CD4-positive, alpha-beta T cell (primary cell): ENCODE measurements at regions not wholly inside any gene's neighbourhood (a gene's known extent, or its start where the extent isn't known, plus 50 kb on each side); places are given as distances from the start of the nearest gene placed in this dataset.
"Not testable (repeated sequence)": the region's sequence is repeated elsewhere in the genome, so short reads cannot be mapped to it uniquely, and the experiment has no call there.

ENCODE experiments used
- ATAC-seq: fragments of 200-7000 bp; cut with Tn5 transposase; one replicate; pipeline ENCODE4 v1.10.0; 2022; ENCODE audit warnings: mild to moderate bottlenecking; ENCODE audit not compliant: poor library complexity
- CTCF ChIA-PET: fragments of 350-600 bp; sonication (Branson Sonifier 250); formaldehyde crosslinking; loops from one replicate; lab custom pipeline; 2021; ENCODE audit warnings: antibody characterized with exemption, inconsistent platforms; lab: Charles Lee
- POLR2A ChIA-PET: fragments of 350-600 bp; sonication (Branson Sonifier 250); formaldehyde crosslinking; loops from one replicate; lab custom pipeline; 2021; ENCODE audit warnings: antibody characterized with exemption, inconsistent platforms; lab: Charles Lee
- DNase-seq, 14 experiments: peaks; one replicate each; pipeline ENCODE4 v3.0.0-alpha.2; 2013 to 2020; ENCODE audit warnings: mixed read lengths in 2 of 14
- H3K27ac ChIP-seq, 2 donors: one replicate each; pipeline versions ENCODE4 v1.5.1 to v1.7.0; 2013; ENCODE audit warnings: low read length in 2 of 2, low read depth in 1 of 2, mild to moderate bottlenecking in 1 of 2
- H3K27me3 ChIP-seq, 2 experiments: 1 replicate in 1 of 2; 2 replicates in 1 of 2; pipeline versions ENCODE4 v1.6.1 to v1.7.0; 2013; ENCODE audit warnings: low read length in 2 of 2, control low read depth in 1 of 2, mild to moderate bottlenecking in 1 of 2, moderate library complexity in 1 of 2; ENCODE audit not compliant: insufficient read depth in 2 of 2, control insufficient read depth in 1 of 2
- H3K36me3 ChIP-seq: one replicate; pipeline ENCODE4 v1.6.1; 2013; ENCODE audit warnings: low read length, control low read depth; ENCODE audit not compliant: insufficient read depth
- H3K4me1 ChIP-seq: one replicate; pipeline ENCODE4 v1.6.1; 2013; ENCODE audit warnings: low read length, control low read depth; ENCODE audit not compliant: insufficient read depth
- H3K4me3 ChIP-seq: one replicate; pipeline ENCODE4 v1.5.1; 2013; ENCODE audit warnings: mild to moderate bottlenecking, low read length, moderate library complexity
- H3K9me3 ChIP-seq, 2 experiments: 1 replicate in 1 of 2; 2 replicates in 1 of 2; pipeline versions ENCODE4 v1.6.1 to v1.7.0; 2013; ENCODE audit warnings: low read length in 2 of 2, mild to moderate bottlenecking in 2 of 2, control low read depth in 1 of 2, moderate library complexity in 1 of 2; ENCODE audit not compliant: control insufficient read depth in 1 of 2, insufficient read depth in 1 of 2
- H3K27ac Mint-ChIP-seq: one replicate; pipeline ENCODE4 v1.8.0; 2020; ENCODE audit warnings: mixed read lengths
- H3K27me3 Mint-ChIP-seq: one replicate; pipeline ENCODE4 v1.8.0; 2021; ENCODE audit warnings: mixed read lengths
- H3K36me3 Mint-ChIP-seq: one replicate; pipeline ENCODE4 v1.8.0; 2021; ENCODE audit warnings: low read depth, mixed read lengths
- H3K4me1 Mint-ChIP-seq: one replicate; pipeline ENCODE4 v1.8.0; 2021; ENCODE audit warnings: low read depth, mixed read lengths
- H3K4me3 Mint-ChIP-seq: one replicate; pipeline ENCODE4 v1.8.0; 2020; ENCODE audit warnings: mild to moderate bottlenecking, mixed read lengths
- H3K9me3 Mint-ChIP-seq: one replicate; pipeline ENCODE4 v1.8.0; 2020; ENCODE audit warnings: mixed read lengths
- intact Hi-C, 2 experiments: fragments of 100-400 bp; cut with DNase I in 1 of 2; cut with micrococcal nuclease in 1 of 2; formaldehyde crosslinking; loops; one replicate each; pipeline versions ENCODE4 v1.15.1 to v1.9.0; 2023 to 2025; cut with DNase I, micrococcal nuclease
- TF ChIP-seq, protein P1 (sequence below): fragments of 200-600 bp; IDR thresholded peaks from one replicate; pipeline ENCODE4 v1.8.0; 2022; ENCODE audit warnings: antibody characterized with exemption, mild to moderate bottlenecking

DNA sequence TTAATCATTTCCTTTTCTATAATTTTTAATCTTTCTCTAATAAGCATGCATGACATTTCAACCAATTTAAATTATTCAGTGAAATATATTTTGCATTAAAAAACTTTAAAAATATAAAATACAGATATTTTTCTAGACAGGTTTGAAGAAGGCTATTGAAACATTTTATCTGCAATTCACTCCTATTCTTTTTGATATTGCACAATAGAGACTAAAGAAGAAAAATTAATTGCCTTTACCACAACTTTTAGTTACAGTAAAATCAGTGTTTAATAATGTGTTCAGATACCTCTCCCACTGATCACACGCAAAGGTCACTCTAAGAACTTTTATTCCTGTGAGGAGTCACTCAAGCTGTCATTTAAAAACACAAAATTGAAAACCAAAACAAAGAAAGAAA, 1416.7 kb downstream of the FSCB start:
- ATAC-seq (no peak), DNase-seq (no peak)
- ChIA-PET CTCF (no interaction called here), POLR2A (no interaction called here)
- Mint-ChIP-seq H3K9me3 (peaks cover 10% of the 10 kb centered on the region), H3K27me3 (no peaks in the 10 kb centered on the region), H3K4me3 (no peak overlapping the region), H3K27ac (no peak overlapping the region), H3K36me3 (no peaks in the 10 kb centered on the region), H3K4me1 (no peaks in the 10 kb centered on the region)
- H3K27me3 ChIP-seq, result no peaks in the 10 kb centered on the region
- no peaks in the 10 kb centered on the region for H3K36me3 ChIP-seq
- H3K9me3 ChIP-seq, result peaks cover 3 to 6% of the 10 kb centered on the region in 2 experiments
- intact Hi-C loops, result no loop called here
- TF ChIP-seq, protein P1, sequence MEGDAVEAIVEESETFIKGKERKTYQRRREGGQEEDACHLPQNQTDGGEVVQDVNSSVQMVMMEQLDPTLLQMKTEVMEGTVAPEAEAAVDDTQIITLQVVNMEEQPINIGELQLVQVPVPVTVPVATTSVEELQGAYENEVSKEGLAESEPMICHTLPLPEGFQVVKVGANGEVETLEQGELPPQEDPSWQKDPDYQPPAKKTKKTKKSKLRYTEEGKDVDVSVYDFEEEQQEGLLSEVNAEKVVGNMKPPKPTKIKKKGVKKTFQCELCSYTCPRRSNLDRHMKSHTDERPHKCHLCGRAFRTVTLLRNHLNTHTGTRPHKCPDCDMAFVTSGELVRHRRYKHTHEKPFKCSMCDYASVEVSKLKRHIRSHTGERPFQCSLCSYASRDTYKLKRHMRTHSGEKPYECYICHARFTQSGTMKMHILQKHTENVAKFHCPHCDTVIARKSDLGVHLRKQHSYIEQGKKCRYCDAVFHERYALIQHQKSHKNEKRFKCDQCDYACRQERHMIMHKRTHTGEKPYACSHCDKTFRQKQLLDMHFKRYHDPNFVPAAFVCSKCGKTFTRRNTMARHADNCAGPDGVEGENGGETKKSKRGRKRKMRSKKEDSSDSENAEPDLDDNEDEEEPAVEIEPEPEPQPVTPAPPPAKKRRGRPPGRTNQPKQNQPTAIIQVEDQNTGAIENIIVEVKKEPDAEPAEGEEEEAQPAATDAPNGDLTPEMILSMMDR, result no peak
- H3K27ac ChIP-seq, result no peak overlapping the region
- H3K4me3 ChIP-seq, result no peak overlapping the region
- H3K4me1 ChIP-seq, result no peaks in the 10 kb centered on the region

DNA sequence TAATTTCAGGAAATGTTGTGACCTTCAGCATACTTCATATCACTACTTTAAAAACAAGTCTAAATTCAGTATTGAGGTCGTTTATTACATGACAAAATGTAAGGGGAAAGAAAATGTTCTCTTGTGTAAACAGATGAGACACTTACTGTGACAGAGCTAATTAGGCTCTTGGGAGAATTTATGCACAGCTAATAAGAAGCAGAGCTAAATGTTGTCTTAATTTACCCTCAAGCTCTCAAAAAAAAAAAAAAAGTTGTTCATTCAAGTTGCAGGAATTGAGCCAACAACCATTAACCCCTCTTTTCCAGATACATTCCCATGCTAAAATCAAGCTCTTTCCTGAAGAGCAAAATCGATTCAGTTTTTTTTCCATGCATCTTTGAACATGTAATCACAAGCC, 1419.4 kb downstream of the FSCB start:
- no peak overlapping the region for H3K27ac ChIP-seq
- no peaks in the 10 kb centered on the region for H3K27me3 Mint-ChIP-seq
- POLR2A ChIA-PET, result no interaction called here
- H3K9me3 Mint-ChIP-seq, result peaks cover 14% of the 10 kb centered on the region
- intact Hi-C loops, result no loop called here
- ATAC-seq, result no peak
- H3K4me1 Mint-ChIP-seq, result no peaks in the 10 kb centered on the region
- H3K36me3 Mint-ChIP-seq, result no peaks in the 10 kb centered on the region
- H3K4me3 Mint-ChIP-seq, result no peak overlapping the region
- H3K36me3 ChIP-seq, result no peaks in the 10 kb centered on the region
- H3K4me3 ChIP-seq, result no peak overlapping the region
- H3K27me3 ChIP-seq, result no peaks in the 10 kb centered on the region
- H3K4me1 ChIP-seq, result no peaks in the 10 kb centered on the region
- no peak for DNase-seq
- H3K9me3 ChIP-seq, result peaks cover 3 to 6% of the 10 kb centered on the region in 2 experiments
- TF ChIP-seq, protein P1, result no peak
- CTCF ChIA-PET, result no interaction called here
- no peak overlapping the region for H3K27ac Mint-ChIP-seq

DNA sequence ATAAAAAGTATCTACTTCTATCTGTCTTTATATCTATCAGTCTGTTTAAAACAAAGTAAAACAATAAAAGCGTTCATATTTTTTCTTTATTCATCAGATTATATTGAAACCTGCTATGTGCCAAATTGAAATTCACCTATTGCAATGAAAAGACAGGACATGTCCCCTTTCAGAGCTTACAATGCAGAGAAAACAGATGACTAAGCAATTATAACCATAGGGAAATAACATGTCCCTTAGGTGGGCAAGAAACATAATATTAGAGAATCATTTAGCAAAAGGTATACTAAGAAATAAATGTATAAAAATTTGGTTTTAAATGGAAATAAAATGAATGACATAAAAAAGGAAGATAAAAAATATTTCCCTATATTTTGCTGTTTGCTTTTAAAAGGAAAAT, 1421.3 kb downstream of the FSCB start:
- no peak overlapping the region for H3K4me3 Mint-ChIP-seq
- no peaks in the 10 kb centered on the region for H3K27me3 ChIP-seq
- H3K4me1 ChIP-seq, result no peaks in the 10 kb centered on the region
- no peaks in the 10 kb centered on the region for H3K36me3 ChIP-seq
- ATAC-seq (no peak), DNase-seq (no peak)
- H3K27me3 Mint-ChIP-seq, result no peaks in the 10 kb centered on the region
- ChIA-PET POLR2A (no interaction called here), CTCF (no interaction called here)
- peaks cover 3 to 6% of the 10 kb centered on the region in 2 experiments for H3K9me3 ChIP-seq
- no peaks in the 10 kb centered on the region for H3K4me1 Mint-ChIP-seq
- no peak overlapping the region for H3K27ac Mint-ChIP-seq
- TF ChIP-seq, protein P1, result no peak
- peaks cover 12% of the 10 kb centered on the region for H3K9me3 Mint-ChIP-seq
- no peaks in the 10 kb centered on the region for H3K36me3 Mint-ChIP-seq
- no peak overlapping the region for H3K27ac ChIP-seq
- no peak overlapping the region for H3K4me3 ChIP-seq
- intact Hi-C loops, result no loop called here

DNA sequence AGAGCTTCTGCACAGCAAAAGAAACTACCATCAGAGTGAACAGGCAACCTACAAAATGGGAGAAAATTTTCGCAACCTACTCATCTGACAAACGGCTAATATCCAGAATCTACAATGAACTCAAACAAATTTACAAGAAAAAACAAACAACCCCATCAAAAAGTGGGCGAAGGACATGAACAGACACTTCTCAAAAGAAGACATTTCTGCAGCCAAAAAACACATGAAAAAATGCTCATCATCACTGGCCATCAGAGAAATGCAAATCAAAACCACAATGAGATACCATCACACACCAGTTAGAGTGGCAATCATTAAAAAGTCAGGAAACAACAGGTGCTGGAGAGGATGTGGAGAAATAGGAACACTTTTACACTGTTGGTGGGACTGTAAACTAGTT, 1439.7 kb downstream of the FSCB start:
- H3K36me3 ChIP-seq, H3K27me3 Mint-ChIP-seq, H3K9me3 ChIP-seq, H3K4me1 ChIP-seq, H3K27ac Mint-ChIP-seq, H3K4me3 ChIP-seq, H3K27ac ChIP-seq, H3K4me3 Mint-ChIP-seq, DNase-seq, CTCF ChIA-PET, H3K36me3 Mint-ChIP-seq, intact Hi-C loops, H3K27me3 ChIP-seq, POLR2A ChIA-PET, H3K9me3 Mint-ChIP-seq, H3K4me1 Mint-ChIP-seq, ATAC-seq: not testable (repeated sequence)
